NCI-H524 (cell line): ENCODE measurements at regions not wholly inside any gene's neighbourhood (a gene's known extent, or its start where the extent isn't known, plus 50 kb on each side); places are given as distances from the start of the nearest gene placed in this dataset.
"Not testable (repeated sequence)": the region's sequence is repeated elsewhere in the genome, so short reads cannot be mapped to it uniquely, and the experiment has no call there.

Experiments
- DNase-seq, 2 experiments: peaks; one replicate each; lab custom pipeline; 2025; lab: John Stamatoyannopoulos, UW

DNA sequence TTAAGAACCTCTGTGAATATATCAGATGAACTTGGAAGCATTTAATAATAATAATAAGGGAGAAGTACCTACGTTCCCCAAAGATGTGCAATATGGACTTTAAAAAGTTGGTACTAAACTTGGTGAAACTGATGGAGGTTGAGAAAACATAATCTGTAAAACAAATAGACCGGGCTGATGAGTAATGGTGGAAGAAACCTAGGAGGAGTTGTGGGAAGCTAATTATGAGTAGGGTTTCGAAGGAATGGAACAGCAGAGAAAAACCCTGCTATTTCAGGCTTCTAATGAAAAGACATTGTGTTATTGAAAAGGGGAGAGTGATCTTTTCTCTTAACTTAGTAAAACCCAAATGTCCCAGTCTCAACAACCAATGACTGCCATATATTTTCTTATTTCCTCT, 229.3 kb downstream of the PCSK1 start:
- DNase-seq, result no peak

DNA sequence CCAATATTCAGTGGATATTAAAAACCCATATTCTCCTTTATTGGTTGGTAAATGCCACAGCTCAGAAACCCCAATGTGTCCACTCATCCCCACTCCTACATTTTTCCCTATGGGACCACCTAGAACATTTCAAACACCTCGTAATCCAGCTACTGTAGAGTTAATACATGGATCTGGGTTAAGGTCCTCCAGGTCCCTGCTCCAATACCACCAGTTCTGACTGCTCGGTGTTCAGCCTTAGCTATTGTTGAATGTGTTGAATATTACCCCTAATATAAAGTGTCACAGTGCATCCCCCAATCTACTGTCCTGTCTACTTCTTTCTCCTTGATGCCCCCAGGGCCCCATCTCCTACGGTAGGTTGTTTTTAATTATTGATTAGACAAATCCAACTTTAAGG, 231.5 kb downstream of the PCSK1 start:
- no peak for DNase-seq

DNA sequence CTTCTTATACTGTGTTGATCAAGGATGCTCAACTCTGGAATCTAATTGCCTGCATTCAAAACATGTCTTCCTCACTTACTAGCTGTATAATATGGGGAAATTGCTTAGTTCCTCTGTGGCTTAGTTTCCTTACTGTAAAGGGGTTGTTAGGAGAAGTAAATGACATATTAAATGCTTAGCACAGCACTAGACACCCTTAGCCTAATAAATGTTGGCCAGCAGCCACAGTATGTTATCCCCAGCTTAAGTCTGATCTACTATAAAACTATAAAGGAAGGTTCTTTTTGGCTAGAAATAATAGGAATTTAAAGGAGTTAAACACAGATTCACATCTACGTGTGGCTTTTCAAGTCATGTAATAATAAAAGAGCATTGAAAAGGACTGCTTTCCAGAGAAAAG, 232.4 kb downstream of the PCSK1 start:
- DNase-seq, result no peak

DNA sequence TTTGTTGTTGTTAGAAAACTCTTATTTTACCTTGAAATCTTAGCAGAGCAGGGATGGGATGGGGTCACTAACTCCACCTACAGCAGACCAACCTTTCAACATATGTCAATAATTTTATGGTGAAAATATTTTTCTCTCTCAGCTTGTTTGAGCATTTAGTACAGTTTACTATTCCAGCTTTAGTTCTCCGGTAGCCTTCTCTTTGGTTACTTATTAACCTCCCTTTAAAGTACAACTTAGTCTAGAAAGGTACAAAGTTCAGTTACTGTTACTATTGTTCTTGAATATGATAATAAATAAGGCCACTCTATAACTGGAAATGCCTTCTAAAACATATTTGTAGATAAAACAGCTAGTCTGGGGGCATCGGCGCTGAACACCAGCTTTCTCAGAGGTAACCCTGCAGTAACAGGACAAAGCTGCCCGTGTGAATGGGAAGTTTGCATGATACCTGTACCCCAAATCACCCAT, 233.3 kb downstream of the PCSK1 start:
- no peak for DNase-seq

DNA sequence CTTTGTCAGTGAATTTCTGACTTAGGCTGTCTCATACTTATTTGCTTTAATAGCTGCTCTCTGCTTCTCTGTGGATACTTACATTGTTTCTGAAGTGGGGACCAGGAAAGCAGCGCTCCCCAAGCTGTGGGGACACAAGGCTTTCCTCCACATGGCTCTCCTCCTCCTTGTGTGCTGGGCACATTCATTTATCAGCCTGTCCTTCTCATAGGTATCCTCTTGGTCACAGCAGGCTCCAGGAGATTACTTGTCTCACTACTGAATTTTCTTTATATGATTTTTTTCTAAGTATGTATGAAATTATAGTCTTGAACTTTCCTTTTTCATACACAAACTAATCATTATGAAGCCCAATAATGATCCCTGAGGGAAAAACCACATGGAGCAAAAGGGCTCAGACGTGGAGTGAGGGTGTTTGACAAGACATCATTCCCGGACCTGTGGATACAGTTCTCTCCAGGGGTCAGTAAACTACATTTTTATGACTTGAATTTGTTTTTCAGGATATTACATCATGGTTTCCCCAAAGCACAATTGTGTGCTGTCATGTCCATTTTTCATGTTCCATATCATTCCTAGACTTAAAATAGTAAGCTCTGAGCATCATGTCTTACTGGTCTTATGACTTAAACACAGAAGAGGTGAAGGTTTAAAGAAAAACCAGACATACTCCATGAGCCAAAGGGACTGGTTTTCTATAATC, 234.5 kb downstream of the PCSK1 start:
- no peak for DNase-seq

DNA sequence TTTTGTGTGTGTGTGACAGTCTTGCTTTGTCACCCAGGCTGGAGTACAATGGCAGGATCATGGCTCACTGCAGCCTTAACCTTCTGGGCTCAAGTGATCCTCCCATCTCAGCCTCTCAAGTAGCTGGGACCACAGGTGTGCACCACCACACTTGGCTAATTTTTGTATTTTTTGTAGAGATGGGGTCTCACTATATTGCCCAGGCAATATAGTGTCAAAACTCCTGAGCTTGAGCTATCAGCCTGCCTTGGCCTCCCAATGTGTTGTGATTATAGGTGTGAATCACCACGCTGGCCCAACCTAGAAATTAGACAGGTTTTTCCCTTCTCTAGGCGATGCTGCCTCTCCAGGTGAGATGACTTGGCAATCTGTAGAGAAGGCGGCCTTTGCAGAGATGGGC, 235.3 kb downstream of the PCSK1 start:
- not testable (repeated sequence) for DNase-seq

DNA sequence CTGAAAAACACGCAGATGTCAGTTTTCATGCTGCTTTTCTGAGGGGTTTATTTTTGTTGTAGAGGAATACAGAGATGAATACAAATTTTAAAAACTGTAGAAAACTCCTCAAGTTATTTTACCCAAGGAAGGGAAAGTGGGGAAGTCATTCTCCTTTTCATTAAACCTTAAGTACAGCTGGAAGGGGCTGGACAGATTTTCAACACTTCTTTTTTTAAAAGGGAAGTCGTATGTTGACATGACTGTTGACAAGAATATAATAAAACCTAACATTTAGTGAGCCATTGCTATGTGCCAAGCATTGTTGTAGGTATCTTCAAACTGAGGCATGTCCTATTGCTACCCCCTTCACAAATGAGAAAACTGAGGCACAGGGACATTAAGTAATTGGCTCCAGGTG, 235.7 kb upstream of the ELL2 start:
- DNase-seq, result no peak

DNA sequence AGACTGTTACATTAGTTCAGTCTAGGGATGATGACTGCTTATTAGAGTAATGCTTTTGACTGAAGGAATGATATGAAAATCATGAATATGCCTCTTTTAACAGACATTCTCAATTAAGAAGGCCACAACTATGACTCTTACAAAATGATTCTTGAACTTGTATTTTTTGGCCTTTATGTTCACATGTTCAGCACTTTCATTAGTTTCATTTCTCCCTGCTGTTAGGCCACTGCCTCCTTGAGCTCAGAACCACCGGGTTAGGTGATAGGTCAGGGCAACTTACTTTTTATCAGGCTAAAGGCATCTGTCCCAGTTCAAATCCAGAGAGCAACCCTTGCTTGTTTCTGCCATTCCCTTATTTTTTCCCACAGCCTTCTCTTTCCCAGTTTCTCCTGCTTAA, 235.2 kb upstream of the ELL2 start:
- no peak for DNase-seq

DNA sequence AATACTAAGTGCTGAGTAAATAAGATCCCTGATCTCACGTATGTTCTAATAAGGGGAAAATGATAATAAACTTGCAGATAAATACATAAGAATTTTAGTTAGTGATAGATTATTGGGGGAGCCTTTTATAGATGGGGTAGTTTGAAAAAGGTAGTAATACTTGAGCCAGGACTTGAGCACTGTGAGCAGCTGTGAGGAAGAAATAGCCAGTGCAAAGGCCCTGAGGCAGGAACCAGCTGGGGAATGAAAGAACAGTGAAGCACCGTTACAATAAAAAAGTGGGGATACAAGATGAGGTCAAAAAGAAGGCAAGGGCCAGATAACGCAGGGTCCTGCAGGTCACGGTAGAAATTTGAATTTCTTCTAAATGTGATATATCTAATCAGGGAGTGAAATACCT, 234.8 kb upstream of the ELL2 start:
- no peak for DNase-seq

DNA sequence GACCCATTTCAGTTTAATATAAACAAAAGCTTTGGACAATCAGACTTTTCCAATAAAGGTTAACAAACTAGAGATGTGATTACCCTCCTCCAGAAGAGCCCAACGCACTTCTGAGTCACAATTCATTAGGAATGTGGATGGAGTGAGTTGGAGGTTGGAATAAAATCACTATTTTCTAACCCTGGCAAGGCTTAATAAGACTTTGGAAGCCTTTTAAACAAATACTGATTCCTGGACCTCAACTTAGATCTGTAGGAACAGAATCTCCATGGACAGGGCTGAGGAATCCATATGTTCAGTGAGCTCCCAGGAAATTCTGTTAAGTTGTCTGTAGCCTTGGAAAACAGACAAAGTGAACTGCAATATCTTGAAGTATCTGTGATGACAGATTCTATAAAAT, 233.5 kb upstream of the ELL2 start:
- no peak for DNase-seq

DNA sequence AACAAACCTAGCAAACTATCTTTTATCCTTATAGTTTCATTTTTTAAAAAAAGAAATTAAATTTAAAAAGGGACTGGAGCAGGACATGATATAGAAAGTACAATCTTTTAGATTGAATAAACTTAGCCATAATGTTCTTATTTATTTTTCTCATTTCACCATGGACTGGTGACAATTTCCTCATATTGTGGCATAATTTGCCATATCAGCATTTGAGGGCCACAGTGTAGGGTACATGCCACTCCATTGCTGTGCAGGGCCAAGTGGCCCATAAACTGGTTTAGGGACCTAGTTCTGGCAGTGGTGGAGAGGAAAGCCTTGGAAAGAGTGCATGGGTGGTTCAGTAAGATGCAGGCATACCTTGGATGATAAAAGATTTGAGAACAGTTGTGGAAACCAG, 232.9 kb upstream of the ELL2 start:
- DNase-seq, result no peak

DNA sequence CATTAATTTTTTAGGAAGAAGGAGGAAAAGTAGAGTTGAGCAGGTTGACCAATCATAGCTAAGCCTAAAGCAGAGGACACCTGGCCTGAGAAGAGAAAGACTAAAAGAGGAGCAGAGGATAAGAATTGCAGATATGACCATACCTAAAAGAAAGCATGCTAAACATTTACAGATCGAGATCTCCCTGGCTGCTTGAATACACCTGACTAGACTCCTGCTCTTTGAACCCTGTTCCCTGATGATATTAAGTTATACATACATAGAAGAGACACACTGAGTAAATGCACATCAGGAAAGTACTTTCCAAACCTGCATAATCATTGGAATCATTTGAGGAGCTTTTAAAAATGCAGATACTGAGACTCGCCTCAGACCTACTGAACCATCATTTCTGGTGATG, 232.3 kb upstream of the ELL2 start:
- no peak for DNase-seq

DNA sequence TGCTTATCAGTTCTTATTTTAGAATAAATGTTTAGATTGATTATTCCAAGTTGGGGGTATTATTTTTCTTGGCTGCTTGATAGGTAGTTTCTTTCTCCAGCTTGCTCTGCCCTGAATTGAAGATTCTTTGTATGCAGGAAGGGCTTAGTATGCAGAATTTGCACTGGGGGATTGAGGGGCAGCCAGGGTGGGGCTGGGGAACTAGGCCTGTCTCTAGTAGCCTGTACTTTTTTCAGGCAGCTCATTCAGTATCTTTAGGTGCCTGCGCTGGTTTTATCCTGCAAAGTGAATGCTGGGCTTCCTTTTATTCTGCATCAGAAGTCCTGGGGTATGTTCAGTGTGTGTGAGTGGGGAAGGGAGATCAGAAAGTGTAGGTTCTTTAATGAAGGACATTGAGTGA, 228.3 kb upstream of the ELL2 start:
- no peak for DNase-seq

DNA sequence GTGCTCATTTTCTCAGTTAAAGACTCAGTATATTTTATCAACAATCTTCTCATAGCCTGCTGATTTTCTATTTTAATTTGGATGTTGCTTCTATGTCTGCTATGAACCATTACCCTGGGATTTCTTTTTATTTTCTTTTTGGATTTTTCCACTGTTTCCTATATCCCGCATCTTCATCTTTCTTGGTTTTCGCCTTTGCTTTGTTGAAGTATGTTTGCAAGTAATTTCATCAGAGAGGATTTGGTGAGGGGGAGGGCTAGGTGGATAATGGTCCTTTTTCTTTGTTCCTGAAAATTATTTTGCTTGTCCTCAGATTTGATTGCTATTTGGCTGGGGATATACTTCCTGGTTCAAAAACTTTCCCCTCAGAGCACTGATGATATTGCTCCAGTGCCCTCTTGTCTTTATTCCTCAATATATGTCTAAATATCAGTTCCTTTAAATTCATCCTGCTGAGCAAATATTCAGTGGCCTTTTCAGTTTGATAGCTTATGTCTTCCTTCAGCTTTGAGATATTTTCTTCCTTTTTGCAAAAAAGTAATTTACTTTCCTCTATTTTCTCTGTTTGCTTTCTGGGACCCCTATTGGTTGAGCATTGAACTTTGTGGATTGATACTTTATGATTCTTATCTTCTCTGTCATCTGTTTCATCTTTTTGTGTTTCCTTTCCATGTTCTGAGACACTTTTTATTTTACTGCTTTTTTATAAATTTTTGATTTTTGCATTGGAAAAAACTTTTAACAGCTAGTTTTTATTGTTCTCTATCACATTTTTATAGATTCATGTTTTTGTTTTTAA, 227.6 kb upstream of the ELL2 start:
- DNase-seq, result no peak

DNA sequence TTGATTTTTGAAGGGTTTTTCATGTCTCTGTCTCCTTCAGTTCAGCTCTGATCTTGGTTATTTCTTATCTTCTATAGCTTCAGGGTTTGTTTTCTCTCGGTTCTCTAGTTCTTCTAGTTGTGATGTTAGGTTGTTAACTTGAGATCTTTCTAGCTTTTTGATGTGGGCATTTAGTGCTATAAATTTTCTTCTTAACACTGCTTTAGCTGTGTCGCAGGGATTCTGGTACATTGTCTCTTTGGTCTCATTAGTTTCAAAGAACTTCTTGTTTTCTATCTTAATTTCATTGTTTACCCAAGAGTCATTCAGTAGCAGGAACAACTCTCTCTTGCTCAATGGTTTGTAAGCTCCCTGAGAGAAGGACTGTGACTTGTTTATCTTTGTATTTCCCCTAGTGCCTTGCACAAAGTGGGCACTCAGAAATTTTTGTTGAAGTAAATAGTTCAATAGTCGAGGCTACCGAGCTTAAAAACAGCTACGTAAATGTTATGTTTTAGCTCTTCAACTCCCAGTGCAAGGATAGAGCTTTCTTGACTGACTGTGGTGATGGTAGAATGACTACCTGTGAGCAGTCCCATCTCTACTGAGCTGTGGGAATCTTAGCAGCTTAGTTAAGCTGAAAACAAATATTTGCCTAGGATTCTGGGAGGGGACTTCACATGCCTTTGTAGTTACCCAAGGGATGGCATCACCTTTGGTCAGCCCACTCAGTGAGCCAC, 225.8 kb upstream of the ELL2 start:
- no peak for DNase-seq

DNA sequence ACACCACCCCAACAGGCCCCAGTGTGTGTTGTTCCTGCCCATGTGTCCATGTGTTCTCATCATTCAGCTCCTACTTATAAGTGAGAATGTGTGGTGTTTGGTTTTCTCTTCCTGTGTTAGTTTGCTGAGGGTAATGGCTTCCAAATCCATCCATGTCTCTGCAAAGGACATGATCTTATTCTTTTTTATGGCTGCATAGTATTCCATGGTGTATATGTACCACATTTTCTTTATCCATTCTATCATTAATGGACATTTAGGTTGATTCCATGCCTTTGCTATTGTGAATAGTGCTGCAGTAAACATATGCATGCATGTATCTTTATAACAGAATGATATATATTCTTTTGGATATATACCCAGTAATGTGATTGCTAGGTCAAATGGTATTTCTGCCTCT, 222.9 kb upstream of the ELL2 start:
- not testable (repeated sequence) for DNase-seq

DNA sequence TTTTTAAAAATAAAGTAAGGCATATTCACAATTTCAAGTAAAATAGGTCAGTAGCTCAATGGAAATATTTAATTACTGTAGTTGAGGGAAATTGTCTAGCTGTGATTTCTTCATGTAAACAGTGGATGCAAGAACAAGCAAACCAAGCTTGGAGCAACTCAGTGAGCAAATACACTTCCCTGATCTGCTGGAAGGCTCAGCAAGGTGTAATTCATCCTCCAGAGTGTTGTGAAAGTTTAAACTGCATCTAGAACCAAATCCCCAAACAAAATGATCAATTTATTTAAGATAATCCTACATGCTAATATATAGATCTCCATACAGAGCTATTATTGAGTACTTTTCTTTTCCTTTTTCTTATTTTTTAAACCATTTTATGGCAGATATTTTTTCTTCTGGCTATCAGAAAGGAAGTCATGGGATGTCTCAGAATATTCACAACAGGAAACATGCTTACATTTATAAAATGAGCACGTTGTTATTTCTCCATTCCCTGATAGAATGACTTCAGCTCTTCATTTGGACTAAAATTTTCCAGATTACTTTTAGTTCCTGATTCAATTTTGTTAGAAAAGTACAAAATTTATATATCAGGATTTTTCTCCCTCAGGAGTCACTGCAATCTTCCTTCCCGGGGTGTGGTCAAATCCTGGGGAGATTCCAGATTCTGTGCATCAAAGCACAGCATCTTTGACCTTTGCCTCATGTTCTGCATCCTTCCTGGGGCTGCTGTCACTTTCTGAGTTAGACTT, 219.2 kb upstream of the ELL2 start:
- no peak for DNase-seq

DNA sequence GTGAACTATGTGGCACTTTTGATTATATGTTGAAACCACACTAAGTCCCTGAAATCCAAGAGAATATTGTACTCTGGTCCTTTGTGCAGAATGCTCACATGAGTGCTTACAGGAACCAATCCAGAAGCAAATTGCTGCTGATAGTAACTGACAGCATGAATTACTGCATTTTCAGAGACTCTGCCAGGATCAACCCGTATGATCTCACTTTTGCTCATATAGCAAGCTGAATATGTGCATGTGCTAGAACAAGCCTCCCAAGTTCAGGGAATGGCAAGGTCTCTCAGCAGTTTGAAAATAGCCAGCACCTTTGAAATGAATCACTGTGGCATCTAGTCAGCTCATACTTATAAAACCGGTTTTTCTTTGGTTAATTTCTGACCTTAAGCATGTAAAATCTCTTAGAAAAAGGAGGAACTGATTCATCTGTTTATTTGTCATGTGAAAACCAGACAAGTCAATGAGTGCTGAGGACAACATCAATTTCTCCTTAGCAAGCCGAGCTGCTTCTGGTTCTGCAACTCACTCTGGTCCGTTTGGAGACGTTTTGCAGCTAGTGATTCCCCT, 215.7 kb upstream of the ELL2 start:
- DNase-seq, result no peak

DNA sequence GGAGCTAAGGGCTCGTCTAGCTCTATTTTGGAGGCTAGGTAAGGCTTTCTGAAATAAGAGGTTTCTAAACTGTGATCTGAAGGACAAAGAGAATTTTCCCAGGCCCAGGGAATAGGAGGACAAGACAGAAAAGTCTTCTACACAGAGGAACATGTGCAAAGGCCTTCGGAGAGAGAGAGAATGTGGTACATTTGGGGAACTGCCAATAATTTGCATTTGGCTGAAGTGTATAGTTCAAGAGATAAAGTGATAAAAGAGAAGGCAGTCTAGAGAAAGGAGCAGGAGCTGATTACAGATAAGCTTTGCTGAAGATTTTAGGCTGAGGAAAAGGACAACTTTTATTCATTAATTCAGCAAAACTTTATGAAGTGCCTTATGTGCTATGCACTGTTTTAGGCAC, 214.4 kb upstream of the ELL2 start:
- no peak for DNase-seq

DNA sequence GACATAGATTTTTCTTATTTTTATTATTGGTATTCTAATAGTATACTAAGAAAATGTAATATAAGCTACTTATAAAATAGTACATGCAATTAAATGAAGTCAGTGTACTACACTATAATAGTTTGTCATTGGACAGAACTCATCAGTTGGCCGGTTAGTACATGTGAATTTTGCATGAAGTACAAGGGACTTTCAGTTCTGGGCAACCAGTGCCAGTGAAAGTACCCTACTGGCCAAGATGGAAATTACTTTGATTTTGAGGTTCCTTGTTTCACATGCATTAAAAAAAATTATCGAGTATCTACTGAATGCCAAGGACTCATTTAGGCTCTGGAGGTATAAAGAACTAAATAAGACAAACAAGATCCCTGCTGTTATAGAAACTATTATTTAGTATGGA, 213.4 kb upstream of the ELL2 start:
- DNase-seq, result no peak

DNA sequence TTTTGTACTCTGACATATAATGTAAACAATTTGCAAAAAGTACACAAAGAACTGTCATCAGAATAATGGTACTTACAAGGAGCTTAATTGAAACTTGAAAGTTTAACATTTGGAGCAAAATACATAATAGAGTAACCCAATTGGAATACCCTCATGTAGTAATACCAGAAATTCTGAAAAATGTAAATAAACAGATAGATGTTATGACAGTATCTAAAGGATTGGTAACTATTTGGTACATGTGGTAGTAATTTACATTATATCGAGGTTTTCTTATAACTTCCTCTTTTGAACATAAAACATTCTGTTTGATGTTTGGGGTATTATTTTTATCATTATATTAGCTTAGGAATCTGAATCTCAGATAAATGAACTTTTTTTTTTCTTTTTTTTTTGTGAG, 211.7 kb upstream of the ELL2 start:
- DNase-seq, result no peak

DNA sequence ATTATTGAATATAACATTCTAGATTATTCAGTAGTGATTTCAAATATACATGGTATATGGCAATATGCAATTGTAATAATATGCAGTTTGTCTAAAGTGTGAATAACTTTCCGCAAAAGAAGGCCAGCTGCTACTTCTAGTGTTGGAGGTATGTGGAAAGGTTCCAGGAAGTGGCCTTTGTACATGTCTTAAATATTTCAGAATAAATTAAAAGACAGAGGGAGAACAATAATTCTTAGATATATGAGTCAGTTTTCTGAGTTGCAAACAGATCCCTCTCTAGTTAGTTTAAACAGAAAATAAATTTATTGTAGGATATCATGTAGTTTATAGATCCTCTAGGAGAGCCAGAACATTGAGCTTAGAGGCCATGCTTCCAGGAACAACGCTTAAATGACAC, 210.8 kb upstream of the ELL2 start:
- DNase-seq, result no peak
